ENCODE measurements at regions not wholly inside any gene's neighbourhood (a gene's known extent, or its start where the extent isn't known, plus 50 kb on each side); places are given as distances from the start of the nearest gene placed in this dataset.
A peak's percentile ranks its signal among the peaks of the same experiment; 100 is the strongest.

DNA sequence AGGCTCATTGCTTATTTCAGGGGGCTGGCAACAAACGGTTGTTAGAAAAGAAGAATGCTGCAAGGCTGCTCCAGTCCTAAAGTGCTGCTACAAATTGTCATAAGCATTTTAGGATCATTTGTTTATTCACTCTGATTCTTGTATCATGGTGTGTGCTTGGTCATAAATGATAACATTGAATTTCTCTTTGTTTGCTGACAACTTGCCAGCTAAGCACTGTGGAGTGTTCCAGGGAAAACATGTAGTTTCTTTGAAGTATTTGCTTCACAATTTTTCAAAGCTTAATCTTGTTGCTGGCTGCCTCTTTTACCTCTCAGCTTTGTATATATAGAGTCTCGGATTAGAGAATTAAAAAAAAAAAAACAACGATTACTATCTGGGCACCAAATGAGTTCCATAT lies 263.0 kb downstream of the PHF14 start:
- no peaks in the 10 kb centered on the region for H3K36me3 ChIP-seq (ENCODE audit: control insufficient read depth in 1 of 2, insufficient read depth in 2 of 2, low read length in 2 of 2)
- H3K27ac ChIP-seq (ENCODE audit: low read depth, low read length): no peak overlapping the region
- H4K20me1 ChIP-seq (ENCODE audit: insufficient read depth): no peaks in the 10 kb centered on the region
- no peak overlapping the region for H3K9ac ChIP-seq (ENCODE audit: low read length)
- no peaks in the 10 kb centered on the region for H3K27me3 ChIP-seq (ENCODE audit: insufficient read depth, low read length)
- TF ChIP-seq ZNF274 (IDR thresholded peaks at IDR 0.05; ENCODE audit: low read depth, low read length): no peak
- no peak for TF ChIP-seq MAX (IDR thresholded peaks at IDR 0.05)
- TF ChIP-seq, protein P1, sequence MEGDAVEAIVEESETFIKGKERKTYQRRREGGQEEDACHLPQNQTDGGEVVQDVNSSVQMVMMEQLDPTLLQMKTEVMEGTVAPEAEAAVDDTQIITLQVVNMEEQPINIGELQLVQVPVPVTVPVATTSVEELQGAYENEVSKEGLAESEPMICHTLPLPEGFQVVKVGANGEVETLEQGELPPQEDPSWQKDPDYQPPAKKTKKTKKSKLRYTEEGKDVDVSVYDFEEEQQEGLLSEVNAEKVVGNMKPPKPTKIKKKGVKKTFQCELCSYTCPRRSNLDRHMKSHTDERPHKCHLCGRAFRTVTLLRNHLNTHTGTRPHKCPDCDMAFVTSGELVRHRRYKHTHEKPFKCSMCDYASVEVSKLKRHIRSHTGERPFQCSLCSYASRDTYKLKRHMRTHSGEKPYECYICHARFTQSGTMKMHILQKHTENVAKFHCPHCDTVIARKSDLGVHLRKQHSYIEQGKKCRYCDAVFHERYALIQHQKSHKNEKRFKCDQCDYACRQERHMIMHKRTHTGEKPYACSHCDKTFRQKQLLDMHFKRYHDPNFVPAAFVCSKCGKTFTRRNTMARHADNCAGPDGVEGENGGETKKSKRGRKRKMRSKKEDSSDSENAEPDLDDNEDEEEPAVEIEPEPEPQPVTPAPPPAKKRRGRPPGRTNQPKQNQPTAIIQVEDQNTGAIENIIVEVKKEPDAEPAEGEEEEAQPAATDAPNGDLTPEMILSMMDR (IDR thresholded peaks at IDR 0.05 in 2 of 3, conservative IDR thresholded peaks at IDR 0.05 in 1 of 3; ENCODE audit: borderline replicate concordance in 1 of 3, insufficient read depth in 1 of 3, low read depth in 2 of 3, low read length in 2 of 3): no peak
- no peak for TF ChIP-seq ATF3 (IDR thresholded peaks at IDR 0.05)
- no peak for TF ChIP-seq CBX3 (IDR thresholded peaks at IDR 0.05; ENCODE audit: low read depth)
- no peaks in the 10 kb centered on the region for H3K9me2 ChIP-seq (ENCODE audit: insufficient read depth)
- no peak overlapping the region for H3K4me3 ChIP-seq (replicated peaks in 1 of 2; ENCODE audit: low read depth in 1 of 2, low read length in 2 of 2)
- H3K4me2 ChIP-seq (ENCODE audit: low read length): no peak overlapping the region
- RAD21 ChIA-PET (ENCODE audit: low non-redundant PET in 1 of 2, low total read pairs in 2 of 2, uncharacterized antibody in 2 of 2, unreplicated experiment in 2 of 2): no interaction called here
- no peaks in the 10 kb centered on the region for H3K79me2 ChIP-seq (ENCODE audit: insufficient read depth, low read length)
- POLR2A ChIA-PET: no interaction called here
- intact Hi-C loops (cut with micrococcal nuclease): no loop called here
- CTCF ChIA-PET: no interaction called here
- H2AFZ ChIP-seq (ENCODE audit: low read depth, low read length, poor library complexity, severe bottlenecking): no peak overlapping the region
- DNase-seq (ENCODE audit: low read depth, low spot score): no peak
- H3K9me3 ChIP-seq (ENCODE audit: control insufficient read depth in 1 of 2, insufficient read depth in 1 of 2, low read depth in 1 of 2, low read length in 2 of 2): no peaks in the 10 kb centered on the region
- no peak for ATAC-seq
- H3K4me1 ChIP-seq (ENCODE audit: control insufficient read depth in 1 of 2, insufficient read depth in 2 of 2, low read length in 2 of 2): no peaks in the 10 kb centered on the region
- no TSS peak for BruUV-seq (replicated peaks)

- no peak for DNase-seq (ENCODE audit: low read depth, low spot score)
- intact Hi-C loops (cut with micrococcal nuclease): no loop called here
- ChIA-PET POLR2A (no interaction called here), CTCF (no interaction called here), RAD21 (ENCODE audit: low non-redundant PET in 1 of 2, low total read pairs in 2 of 2, uncharacterized antibody in 2 of 2, unreplicated experiment in 2 of 2) (no interaction called here)
- H3K27me3 ChIP-seq (ENCODE audit: insufficient read depth, low read length): no peaks in the 10 kb centered on the region
- H3K4me3 ChIP-seq (replicated peaks in 1 of 2; ENCODE audit: low read depth in 1 of 2, low read length in 2 of 2): peak overlapping the region; percentile 12 to 42; a peak in 2 of 4 replicates
- ATAC-seq: peak; percentile 30; the same call in 1 of the 2 replicates
- H4K20me1 ChIP-seq (ENCODE audit: insufficient read depth): no peaks in the 10 kb centered on the region
- no peaks in the 10 kb centered on the region for H3K79me2 ChIP-seq (ENCODE audit: insufficient read depth, low read length)
- H3K27ac ChIP-seq (ENCODE audit: low read depth, low read length): no peak overlapping the region
- no peak overlapping the region for H3K9ac ChIP-seq (ENCODE audit: low read length)
- no peak overlapping the region for H2AFZ ChIP-seq (ENCODE audit: low read depth, low read length, poor library complexity, severe bottlenecking)
- no peaks in the 10 kb centered on the region for H3K9me2 ChIP-seq (ENCODE audit: insufficient read depth)
- H3K36me3 ChIP-seq (ENCODE audit: control insufficient read depth in 1 of 2, insufficient read depth in 2 of 2, low read length in 2 of 2): no peaks in the 10 kb centered on the region
- no TSS peak for BruUV-seq (replicated peaks)
- H3K9me3 ChIP-seq (ENCODE audit: control insufficient read depth in 1 of 2, insufficient read depth in 1 of 2, low read depth in 1 of 2, low read length in 2 of 2): no peaks in the 10 kb centered on the region
- H3K4me2 ChIP-seq (ENCODE audit: low read length): peak overlapping the region; percentile 45
- no peaks in the 10 kb centered on the region for H3K4me1 ChIP-seq (ENCODE audit: control insufficient read depth in 1 of 2, insufficient read depth in 2 of 2, low read length in 2 of 2)
- TF ChIP-seq ELF1 (IDR thresholded peaks at IDR 0.05; ENCODE audit: borderline replicate concordance, low read depth) (no peak), YY1 (IDR thresholded peaks at IDR 0.05; ENCODE audit: extremely low read depth, insufficient replicate concordance, low read depth, low read length) (no peak), JUND (IDR thresholded peaks at IDR 0.05) (no peak), SRF (IDR thresholded peaks at IDR 0.05; ENCODE audit: low read depth) (no peak), TCF7L2 (IDR thresholded peaks at IDR 0.05; ENCODE audit: borderline replicate concordance, extremely low read depth, insufficient read depth, insufficient read length) (no peak), REST (IDR thresholded peaks at IDR 0.05; ENCODE audit: low read depth) (no peak), ZBTB33 (IDR thresholded peaks at IDR 0.05; ENCODE audit: extremely low read depth, insufficient replicate concordance, low read length) (no peak), CBX3 (IDR thresholded peaks at IDR 0.05; ENCODE audit: low read depth) (no peak)
Measured at GRCh38 chr7:11237742-11238141, 264.1 kb downstream of the PHF14 start.

All from HCT116 (cell line).